HG02852 (cell line): ENCODE measurements at regions not wholly inside any gene's neighbourhood (a gene's known extent, or its start where the extent isn't known, plus 50 kb on each side); places are given as distances from the start of the nearest gene placed in this dataset.
"Not testable (repeated sequence)": the region's sequence is repeated elsewhere in the genome, so short reads cannot be mapped to it uniquely, and the experiment has no call there.

Source experiments
- ATAC-seq: cut with Tn5 transposase; IDR thresholded peaks from one replicate; pipeline ENCODE4 v1.9.1; 2021; ENCODE audit warnings: mild to moderate bottlenecking, moderate library complexity; ENCODE audit not compliant: unreplicated experiment

- peak; percentile 45 for ATAC-seq
These were observed 781.3 kb upstream of the MIR17HG start for GRCh38 chr13:90565985-90566713.

GRCh38 chr13:90568165-90568564 lies 779.3 kb upstream of the MIR17HG start:
- no peak for ATAC-seq

DNA sequence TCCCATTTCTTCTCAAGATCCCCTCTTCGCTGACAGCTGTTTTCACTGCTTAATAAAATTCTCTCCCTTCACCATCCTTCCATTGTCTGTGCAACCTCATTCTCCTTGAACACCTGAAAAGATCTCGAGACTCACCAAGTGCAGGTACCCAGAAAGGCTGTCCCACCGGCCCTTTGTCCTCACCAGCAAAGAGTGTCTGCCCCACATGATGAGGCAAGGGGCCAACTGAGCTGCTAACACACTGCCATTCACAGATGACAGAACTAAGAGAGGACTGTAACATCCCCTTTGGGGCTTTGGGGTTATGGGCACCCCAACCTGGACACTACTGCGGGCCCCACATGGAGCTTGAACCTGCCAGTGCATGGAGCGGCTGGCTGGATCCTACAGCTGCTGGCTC lies 771.4 kb upstream of the MIR17HG start:
- ATAC-seq = no peak

- no peak for ATAC-seq
These were observed 769.8 kb upstream of the MIR17HG start for GRCh38 chr13:90577726-90578125.

- ATAC-seq = no peak
These were observed 762.1 kb upstream of the MIR17HG start for GRCh38 chr13:90585392-90585791.

DNA sequence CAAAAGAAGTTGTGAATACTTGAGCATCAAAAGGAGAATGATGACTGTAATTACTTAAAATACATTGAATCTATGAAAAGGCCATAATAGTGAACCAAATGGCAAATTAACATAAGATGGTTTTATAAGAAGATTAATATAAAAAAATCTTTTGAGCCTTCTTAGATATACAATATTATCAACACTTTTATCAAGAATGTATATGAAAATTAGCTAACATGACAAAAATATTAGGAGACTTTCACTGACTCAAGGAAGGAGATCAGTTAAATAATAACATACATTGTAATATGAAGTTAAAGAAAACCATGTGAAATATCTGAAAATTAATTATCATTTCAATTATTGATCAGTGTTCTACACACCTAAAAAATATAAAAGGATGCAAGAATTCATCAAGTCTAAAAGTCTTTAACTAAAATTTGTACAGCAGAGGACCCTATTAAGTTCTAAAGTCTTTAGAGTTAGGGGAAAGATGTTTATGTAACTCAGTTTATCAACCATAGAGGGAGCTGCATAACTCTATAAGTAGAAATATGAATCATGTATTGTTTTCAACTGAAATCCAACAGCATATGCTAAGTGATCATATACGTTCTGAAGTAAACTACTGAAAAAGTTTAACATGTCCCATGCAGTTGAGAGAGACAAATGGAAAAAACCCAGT lies 756.1 kb upstream of the MIR17HG start:
- ATAC-seq = no peak

GRCh38 chr13:90591927-90592268 lies 755.6 kb upstream of the MIR17HG start:
- no peak for ATAC-seq

GRCh38 chr13:90592943-90593342 lies 754.5 kb upstream of the MIR17HG start:
- ATAC-seq = no peak

DNA sequence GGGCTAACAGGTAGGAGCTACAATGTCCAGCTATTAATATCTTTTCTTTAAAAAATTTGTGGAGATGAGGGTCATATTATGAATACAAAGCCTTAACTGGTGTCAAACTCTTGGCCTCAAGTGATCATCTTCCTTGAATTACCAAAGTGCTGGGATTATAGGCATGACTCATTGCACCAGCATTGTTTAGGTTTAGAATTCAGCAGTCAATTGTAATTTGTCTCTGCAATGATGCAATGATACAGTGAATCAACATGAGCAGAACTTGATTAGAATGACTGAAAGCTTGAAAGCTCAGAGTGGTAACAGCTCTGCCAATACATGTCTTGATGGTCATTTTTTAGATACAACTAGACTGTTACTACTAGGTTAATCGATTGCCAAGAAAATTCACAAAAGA lies 752.8 kb upstream of the MIR17HG start:
- no peak for ATAC-seq

GRCh38 chr13:90605664-90606063 lies 741.8 kb upstream of the MIR17HG start:
- no peak for ATAC-seq

- ATAC-seq = not testable (repeated sequence)
These were observed 740.6 kb upstream of the MIR17HG start for GRCh38 chr13:90606921-90607320.

DNA sequence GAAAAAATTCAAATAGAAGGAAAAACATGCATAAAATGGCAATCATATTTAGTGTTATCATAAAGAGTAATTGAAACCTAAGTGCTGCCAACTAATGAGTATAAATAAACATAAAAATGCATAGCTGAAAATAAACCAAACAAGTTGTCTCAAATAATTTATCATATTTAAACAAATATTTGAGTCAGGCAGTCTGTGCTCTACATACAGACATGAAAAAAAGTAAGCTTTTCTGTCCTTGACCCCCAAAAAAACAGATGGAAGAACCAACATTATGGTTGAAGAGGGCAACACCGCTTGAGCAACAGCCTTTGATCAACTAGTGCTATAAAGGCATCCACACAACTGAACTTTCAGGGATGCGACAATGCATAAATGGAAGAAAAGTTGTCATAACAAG lies 735.1 kb upstream of the MIR17HG start:
- ATAC-seq = no peak

- no peak for ATAC-seq
These were observed 734.3 kb upstream of the MIR17HG start for GRCh38 chr13:90613076-90613795.

DNA sequence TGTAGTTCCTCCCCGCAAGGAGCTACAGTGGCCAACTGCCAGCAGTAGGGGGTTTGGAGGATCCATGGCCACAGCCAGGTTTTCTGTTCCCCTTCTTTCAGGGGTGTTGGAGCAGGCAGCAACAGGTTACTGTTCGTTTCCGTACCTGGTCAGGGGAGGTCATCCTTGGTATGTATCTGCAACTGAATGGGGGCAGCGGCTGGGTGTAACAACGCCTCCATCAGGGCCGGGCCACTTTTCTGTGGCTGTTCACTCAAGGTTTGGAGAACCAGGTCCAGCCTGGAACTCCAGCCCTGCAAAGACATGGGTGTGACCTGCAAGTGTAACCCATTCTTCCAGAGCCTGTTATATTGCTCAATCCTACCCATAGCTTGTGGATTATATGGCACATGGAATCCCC lies 732.3 kb upstream of the MIR17HG start:
- no peak for ATAC-seq

DNA sequence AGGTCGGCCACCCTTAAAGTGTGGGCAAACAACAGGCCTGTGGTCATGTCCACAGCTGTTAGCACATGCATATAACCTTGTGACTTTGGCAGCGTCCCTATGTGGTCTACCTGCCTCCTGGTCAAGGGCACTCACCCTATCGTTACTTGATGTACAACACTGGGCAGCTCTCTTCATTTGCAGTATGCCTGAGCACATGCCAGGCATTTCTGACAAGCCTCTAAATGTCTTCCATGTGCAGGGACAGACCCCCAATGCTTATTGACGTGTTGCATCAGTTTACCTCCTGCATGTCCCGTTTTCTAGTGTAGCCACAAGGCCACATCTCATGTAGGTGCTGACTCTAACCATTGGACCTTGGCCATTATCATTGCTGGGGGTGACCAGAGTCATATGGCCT lies 731.7 kb upstream of the MIR17HG start:
- no peak for ATAC-seq

GRCh38 chr13:90618133-90618532 lies 729.4 kb upstream of the MIR17HG start:
- no peak for ATAC-seq

GRCh38 chr13:90622541-90622940 lies 724.9 kb upstream of the MIR17HG start:
- ATAC-seq = no peak

- ATAC-seq = no peak
These were observed 724.0 kb upstream of the MIR17HG start for GRCh38 chr13:90623318-90624011.

GRCh38 chr13:90627813-90628212 lies 719.7 kb upstream of the MIR17HG start:
- ATAC-seq = no peak

- no peak for ATAC-seq
These were observed 719.0 kb upstream of the MIR17HG start for GRCh38 chr13:90628471-90628870.

- ATAC-seq = no peak
These were observed 716.8 kb upstream of the MIR17HG start for GRCh38 chr13:90630716-90631115.

DNA sequence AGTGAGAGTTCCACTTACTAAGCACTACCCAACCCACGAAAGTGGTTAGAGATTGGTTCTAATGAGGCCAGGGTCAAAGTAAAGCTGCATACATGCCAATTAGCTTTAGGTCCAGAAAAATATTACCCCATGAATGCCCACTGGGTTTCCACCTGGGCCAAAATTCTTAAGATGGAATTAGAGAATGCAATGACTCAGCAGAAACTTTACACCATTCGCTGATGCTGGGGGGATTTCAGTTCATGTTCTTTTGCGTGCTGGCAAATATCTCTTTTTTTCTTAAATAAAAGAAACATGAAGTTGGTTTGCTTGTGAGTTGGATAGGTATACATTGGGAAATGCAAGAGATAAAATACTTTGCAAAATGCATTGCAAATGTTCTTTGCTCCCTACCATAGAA lies 715.3 kb upstream of the MIR17HG start:
- no peak for ATAC-seq
